Panc1 (cell line): ENCODE measurements at regions not wholly inside any gene's neighbourhood (a gene's known extent, or its start where the extent isn't known, plus 50 kb on each side); places are given as distances from the start of the nearest gene placed in this dataset.

Source experiments
- ATAC-seq: fragments of 200-7000 bp; cut with Tn5 transposase; 2 replicates; pipeline ENCODE4 v1.9.1; 2020; ENCODE audit warnings: mild to moderate bottlenecking, moderate library complexity
- BruUV-seq: library from RNA; stranded (reverse); fragments of 400-500 nt; replicated peaks from 2 replicates; lab custom pipeline; 2021; lab: Mats Ljungman, UMichigan
- CTCF ChIA-PET: fragments of 300-600 bp; sonication (Branson Sonifier 250); formaldehyde crosslinking; loops from one replicate; lab custom pipeline; 2022; ENCODE audit warnings: antibody characterized with exemption; lab: Charles Lee
- POLR2A ChIA-PET: fragments of 300-600 bp; sonication (Branson Sonifier 250); formaldehyde crosslinking; loops from one replicate; lab custom pipeline; 2022; ENCODE audit warnings: antibody characterized with exemption; lab: Charles Lee
- DNase-seq: peaks from one replicate; pipeline ENCODE4 v3.0.0-alpha.2; 2010; ENCODE audit warnings: low read depth, low spot score
- H3K27ac ChIP-seq: 2 replicates; pipeline ENCODE4 v1.5.1; 2011; ENCODE audit warnings: mild to moderate bottlenecking, low read length, inconsistent platforms
- H3K27me3 ChIP-seq: fragments of 200-500 bp; sonication (Bioruptor generic); 2 replicates; pipeline ENCODE4 v1.6.0; 2014; ENCODE audit warnings: low read length, inconsistent platforms; ENCODE audit not compliant: control insufficient read depth, insufficient read depth
- H3K36me3 ChIP-seq: fragments of 200-500 bp; sonication (Bioruptor generic); 2 replicates; pipeline ENCODE4 v1.5.1; 2014; ENCODE audit warnings: inconsistent platforms, mild to moderate bottlenecking, low read length, moderate library complexity; ENCODE audit not compliant: control insufficient read depth, insufficient read depth
- H3K4me1 ChIP-seq: 2 replicates; pipeline ENCODE4 v1.5.1; 2011; ENCODE audit warnings: inconsistent platforms, mild to moderate bottlenecking, low read length, moderate library complexity; ENCODE audit not compliant: control insufficient read depth, insufficient read depth
- H3K4me3 ChIP-seq, 2 experiments: 2 replicates each; pipeline ENCODE4 v1.5.1; 2011 to 2012; ENCODE audit warnings: low read depth in 2 of 2, low read length in 2 of 2, mild to moderate bottlenecking in 2 of 2, inconsistent platforms in 1 of 2, moderate library complexity in 1 of 2
- H3K9me3 ChIP-seq: fragments of 200-500 bp; sonication (Bioruptor generic); 2 replicates; pipeline ENCODE4 v1.5.1; 2014; ENCODE audit warnings: low read depth, mild to moderate bottlenecking, inconsistent platforms, low read length, moderate library complexity; ENCODE audit not compliant: control insufficient read depth, insufficient read depth
- POLR2AphosphoS5 ChIP-seq: IDR thresholded peaks from 2 replicates; pipeline ENCODE4 v1.6.1; 2012; ENCODE audit warnings: mild to moderate bottlenecking, low read depth, low read length, moderate library complexity
- SIN3A ChIP-seq: IDR thresholded peaks from 2 replicates; pipeline ENCODE4 v1.6.1; 2012; ENCODE audit warnings: low read depth, mild to moderate bottlenecking, low read length, moderate library complexity, borderline replicate concordance; ENCODE audit not compliant: insufficient read depth
- TCF7L2 ChIP-seq: IDR thresholded peaks from 2 replicates; pipeline ENCODE4 v1.6.1; 2011; ENCODE audit warnings: mild to moderate bottlenecking, low read depth, low read length, inconsistent platforms
- in situ Hi-C: cut with HindIII; loops from 2 replicates; pipeline ENCODE4 v1.10.0; 2016; ENCODE audit warnings: low sequenced_read_pairs, low pct_unique_long_range_greater_than_20kb
- intact Hi-C: fragments of 100-400 bp; cut with micrococcal nuclease; formaldehyde crosslinking; loops from one replicate; pipeline ENCODE4 v1.10.0; 2022; ENCODE audit not compliant: unreplicated experiment
- TF ChIP-seq, protein P1 (sequence below): fragments of 450-650 bp; IDR thresholded peaks from 2 replicates; pipeline ENCODE4 v1.5.1; 2017; ENCODE audit warnings: mild to moderate bottlenecking
- TF ChIP-seq, protein P2 (sequence below), 2 experiments: IDR thresholded peaks; 2 replicates each; pipeline ENCODE4 v1.6.1; 2011 to 2012; ENCODE audit warnings: low read depth in 2 of 2, control low read depth in 1 of 2, low read length in 1 of 2, mild to moderate bottlenecking in 1 of 2, moderate library complexity in 1 of 2; ENCODE audit not compliant: insufficient read depth in 1 of 2

DNA sequence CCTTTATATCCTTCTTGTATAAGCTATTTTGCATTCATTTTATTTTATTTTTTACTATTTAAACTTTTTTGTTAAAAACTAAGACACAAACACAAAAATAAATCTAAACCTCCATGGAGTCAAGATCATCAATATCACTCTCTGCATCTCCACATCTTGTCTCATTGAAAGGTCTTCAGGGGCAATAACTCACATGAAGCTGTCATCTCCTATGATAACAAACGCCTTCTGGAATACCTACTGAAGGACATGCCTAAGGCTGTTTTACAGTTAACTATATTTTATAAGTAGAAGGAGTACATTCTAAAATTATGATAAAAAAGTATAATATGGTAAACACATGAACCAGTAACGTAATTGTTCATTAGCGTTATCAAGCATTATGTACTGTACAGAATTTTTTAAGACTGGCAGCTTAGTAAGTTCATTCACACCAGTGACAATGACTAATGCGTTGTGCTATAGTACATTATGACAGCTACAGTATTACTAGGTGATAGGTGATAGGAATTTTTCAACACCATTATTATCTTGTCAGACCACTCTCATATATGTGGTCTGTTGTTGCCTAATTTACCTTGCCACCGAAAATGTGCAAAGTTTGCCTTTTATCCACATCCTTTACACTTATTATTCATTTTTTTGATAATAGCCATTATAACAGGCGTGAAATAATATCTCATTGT lies 390.7 kb upstream of the SLITRK1 start:
- no TSS peak for BruUV-seq
- no peaks in the 10 kb centered on the region; the same call in 1 of the 2 replicates for H3K36me3 ChIP-seq
- DNase-seq (no peak), ATAC-seq (no peak)
- ChIA-PET CTCF (no interaction called here), POLR2A (no interaction called here)
- no peak overlapping the region for H3K4me3 ChIP-seq
- intact Hi-C loops = no loop called here
- in situ Hi-C loops = no loop called here
- no peaks in the 10 kb centered on the region for H3K9me3 ChIP-seq
- no peaks in the 10 kb centered on the region for H3K4me1 ChIP-seq
- H3K27me3 ChIP-seq = no peaks in the 10 kb centered on the region
- no peak for TF ChIP-seq POLR2AphosphoS5
- TF ChIP-seq, protein P1, sequence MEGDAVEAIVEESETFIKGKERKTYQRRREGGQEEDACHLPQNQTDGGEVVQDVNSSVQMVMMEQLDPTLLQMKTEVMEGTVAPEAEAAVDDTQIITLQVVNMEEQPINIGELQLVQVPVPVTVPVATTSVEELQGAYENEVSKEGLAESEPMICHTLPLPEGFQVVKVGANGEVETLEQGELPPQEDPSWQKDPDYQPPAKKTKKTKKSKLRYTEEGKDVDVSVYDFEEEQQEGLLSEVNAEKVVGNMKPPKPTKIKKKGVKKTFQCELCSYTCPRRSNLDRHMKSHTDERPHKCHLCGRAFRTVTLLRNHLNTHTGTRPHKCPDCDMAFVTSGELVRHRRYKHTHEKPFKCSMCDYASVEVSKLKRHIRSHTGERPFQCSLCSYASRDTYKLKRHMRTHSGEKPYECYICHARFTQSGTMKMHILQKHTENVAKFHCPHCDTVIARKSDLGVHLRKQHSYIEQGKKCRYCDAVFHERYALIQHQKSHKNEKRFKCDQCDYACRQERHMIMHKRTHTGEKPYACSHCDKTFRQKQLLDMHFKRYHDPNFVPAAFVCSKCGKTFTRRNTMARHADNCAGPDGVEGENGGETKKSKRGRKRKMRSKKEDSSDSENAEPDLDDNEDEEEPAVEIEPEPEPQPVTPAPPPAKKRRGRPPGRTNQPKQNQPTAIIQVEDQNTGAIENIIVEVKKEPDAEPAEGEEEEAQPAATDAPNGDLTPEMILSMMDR = no peak
- no peak for TF ChIP-seq TCF7L2
- TF ChIP-seq SIN3A = no peak
- TF ChIP-seq, protein P2, sequence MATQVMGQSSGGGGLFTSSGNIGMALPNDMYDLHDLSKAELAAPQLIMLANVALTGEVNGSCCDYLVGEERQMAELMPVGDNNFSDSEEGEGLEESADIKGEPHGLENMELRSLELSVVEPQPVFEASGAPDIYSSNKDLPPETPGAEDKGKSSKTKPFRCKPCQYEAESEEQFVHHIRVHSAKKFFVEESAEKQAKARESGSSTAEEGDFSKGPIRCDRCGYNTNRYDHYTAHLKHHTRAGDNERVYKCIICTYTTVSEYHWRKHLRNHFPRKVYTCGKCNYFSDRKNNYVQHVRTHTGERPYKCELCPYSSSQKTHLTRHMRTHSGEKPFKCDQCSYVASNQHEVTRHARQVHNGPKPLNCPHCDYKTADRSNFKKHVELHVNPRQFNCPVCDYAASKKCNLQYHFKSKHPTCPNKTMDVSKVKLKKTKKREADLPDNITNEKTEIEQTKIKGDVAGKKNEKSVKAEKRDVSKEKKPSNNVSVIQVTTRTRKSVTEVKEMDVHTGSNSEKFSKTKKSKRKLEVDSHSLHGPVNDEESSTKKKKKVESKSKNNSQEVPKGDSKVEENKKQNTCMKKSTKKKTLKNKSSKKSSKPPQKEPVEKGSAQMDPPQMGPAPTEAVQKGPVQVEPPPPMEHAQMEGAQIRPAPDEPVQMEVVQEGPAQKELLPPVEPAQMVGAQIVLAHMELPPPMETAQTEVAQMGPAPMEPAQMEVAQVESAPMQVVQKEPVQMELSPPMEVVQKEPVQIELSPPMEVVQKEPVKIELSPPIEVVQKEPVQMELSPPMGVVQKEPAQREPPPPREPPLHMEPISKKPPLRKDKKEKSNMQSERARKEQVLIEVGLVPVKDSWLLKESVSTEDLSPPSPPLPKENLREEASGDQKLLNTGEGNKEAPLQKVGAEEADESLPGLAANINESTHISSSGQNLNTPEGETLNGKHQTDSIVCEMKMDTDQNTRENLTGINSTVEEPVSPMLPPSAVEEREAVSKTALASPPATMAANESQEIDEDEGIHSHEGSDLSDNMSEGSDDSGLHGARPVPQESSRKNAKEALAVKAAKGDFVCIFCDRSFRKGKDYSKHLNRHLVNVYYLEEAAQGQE (IDR thresholded peaks at IDR 0.05; ENCODE audit: insufficient read depth in 1 of 2, low read depth in 2 of 2, low read length in 1 of 2) = no peak
- no peak overlapping the region for H3K27ac ChIP-seq

DNA sequence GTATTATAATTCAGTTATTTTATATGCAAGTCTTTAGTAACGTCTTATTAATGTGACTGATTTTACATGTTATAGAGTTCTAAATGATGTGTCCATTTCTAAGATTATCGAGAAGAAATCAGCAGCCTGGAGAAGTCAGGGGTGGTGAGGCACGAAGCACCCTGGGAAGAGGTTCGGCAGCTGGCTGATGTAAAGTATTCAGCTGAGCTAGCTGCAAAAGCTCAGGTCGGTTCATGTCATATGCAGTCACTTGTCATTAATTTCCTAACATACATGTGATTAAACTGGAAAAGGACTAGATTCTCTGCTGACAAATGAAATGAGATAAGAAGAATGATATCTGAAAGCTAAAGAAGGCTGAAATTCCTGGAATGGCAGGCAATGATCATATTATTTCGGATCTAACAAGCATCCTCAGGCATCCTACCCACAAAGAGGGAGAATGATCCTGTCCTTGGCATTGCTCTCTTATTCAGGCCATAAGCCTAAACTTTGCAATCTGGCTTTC lies 383.0 kb upstream of the SLITRK1 start:
- BruUV-seq = no TSS peak
- H3K4me3 ChIP-seq = no peak overlapping the region
- no peaks in the 10 kb centered on the region for H3K4me1 ChIP-seq
- H3K27ac ChIP-seq = no peak overlapping the region
- no peak for ATAC-seq
- in situ Hi-C loops = no loop called here
- intact Hi-C loops = no loop called here
- no peaks in the 10 kb centered on the region for H3K9me3 ChIP-seq
- ChIA-PET POLR2A (no interaction called here), CTCF (no interaction called here)
- H3K36me3 ChIP-seq = no peaks in the 10 kb centered on the region
- DNase-seq = no peak
- no peaks in the 10 kb centered on the region for H3K27me3 ChIP-seq
- TF ChIP-seq, protein P2 (IDR thresholded peaks at IDR 0.05; ENCODE audit: insufficient read depth in 1 of 2, low read depth in 2 of 2, low read length in 1 of 2) = no peak
- TF ChIP-seq SIN3A (no peak), POLR2AphosphoS5 (no peak), TCF7L2 (no peak)
- TF ChIP-seq, protein P1 = no peak
